Kidney (tissue), 13 donors: ENCODE measurements at regions not wholly inside any gene's neighbourhood (a gene's known extent, or its start where the extent isn't known, plus 50 kb on each side); places are given as distances from the start of the nearest gene placed in this dataset.
A peak's percentile ranks its signal among the peaks of the same experiment; 100 is the strongest.

Experiments
- DNase-seq, 5 donors: peaks; one replicate each; pipeline ENCODE4 v3.0.0-alpha.2; 2013 to 2020
- FAIRE-seq: peaks from 2 replicates; lab custom pipeline; 2012; peaks lifted over from hg19 to GRCh38; lab: Jason Lieb, UNC
- H3K27ac ChIP-seq, 2 donors: one replicate each; pipeline ENCODE4 v1.7.0; 2013; ENCODE audit warnings: low read depth in 2 of 2, low read length in 2 of 2, inconsistent platforms in 1 of 2
- H3K27me3 ChIP-seq: one replicate; pipeline ENCODE4 v1.7.1; 2013; ENCODE audit warnings: low read length, inconsistent platforms; ENCODE audit not compliant: control insufficient read depth, insufficient read depth
- H3K36me3 ChIP-seq, 3 donors: one replicate each; pipeline versions ENCODE4 v1.7.0 to v1.7.1; 2013; ENCODE audit warnings: low read length in 3 of 3, control low read depth in 1 of 3, inconsistent platforms in 1 of 3; ENCODE audit not compliant: insufficient read depth in 3 of 3, control insufficient read depth in 2 of 3
- H3K4me1 ChIP-seq, 3 donors: one replicate each; pipeline versions ENCODE4 v1.7.0 to v1.7.1; 2013; ENCODE audit warnings: low read length in 3 of 3, inconsistent platforms in 1 of 3, low read depth in 1 of 3; ENCODE audit not compliant: control insufficient read depth in 2 of 3, insufficient read depth in 2 of 3
- H3K4me3 ChIP-seq, 3 donors: one replicate each; pipeline versions ENCODE4 v1.7.0 to v1.8.1; 2013; ENCODE audit warnings: low read length in 3 of 3, control low read depth in 1 of 3, inconsistent platforms in 1 of 3
- H3K9ac ChIP-seq, 3 donors: one replicate each; pipeline versions ENCODE4 v1.7.0 to v1.7.1; 2013; ENCODE audit warnings: low read length in 3 of 3, control low read depth in 1 of 3, inconsistent platforms in 1 of 3
- H3K9me3 ChIP-seq, 3 donors: one replicate each; pipeline versions ENCODE4 v1.7.0 to v1.7.1; 2013; ENCODE audit warnings: low read length in 3 of 3, control low read depth in 1 of 3, inconsistent platforms in 1 of 3; ENCODE audit not compliant: control insufficient read depth in 2 of 3, insufficient read depth in 1 of 3
- intact Hi-C: fragments of 100-400 bp; cut with DNase I; formaldehyde crosslinking; loops from one replicate; pipeline ENCODE4 v1.11.1; 2022
- TF ChIP-seq, protein P1 (sequence below): IDR thresholded peaks from 3 replicates; pipeline ENCODE4 v1.5.1; 2012; ENCODE audit warnings: mild to moderate bottlenecking, moderate library complexity, borderline replicate concordance; ENCODE audit not compliant: insufficient read depth; ENCODE audit errors: extremely low read depth
- donor health status: control.
- donor health status: control.
- donor health status: control.
- donor health status: control.
- donor health status: control.
- donor health status: DM: yes; HTN: yes; CAD: no.
- donor health status: Normal renal cell carcinoma (clear cell type).

DNA sequence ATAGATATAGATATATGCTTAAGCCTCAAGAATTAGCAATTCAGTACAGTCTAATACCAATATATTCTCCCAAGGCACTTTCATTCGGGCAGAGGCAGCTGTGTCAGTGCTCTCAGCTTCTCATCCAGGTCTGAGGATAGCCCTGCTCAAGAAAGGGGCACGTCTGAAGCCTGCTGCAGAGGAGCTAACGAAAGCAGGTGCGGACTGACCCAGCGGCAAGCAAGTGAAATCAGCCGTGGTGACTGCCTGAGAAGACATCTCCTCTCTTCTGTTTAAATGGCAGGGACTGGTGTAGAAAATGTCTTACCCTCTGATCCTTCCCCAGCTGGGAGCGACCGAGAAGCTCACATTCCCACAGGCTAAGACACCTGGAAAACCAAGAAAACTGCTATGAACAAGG is 468.6 kb downstream of the BRD1 start:
- H3K36me3 ChIP-seq = no peaks in the 10 kb centered on the region
- TF ChIP-seq, protein P1, sequence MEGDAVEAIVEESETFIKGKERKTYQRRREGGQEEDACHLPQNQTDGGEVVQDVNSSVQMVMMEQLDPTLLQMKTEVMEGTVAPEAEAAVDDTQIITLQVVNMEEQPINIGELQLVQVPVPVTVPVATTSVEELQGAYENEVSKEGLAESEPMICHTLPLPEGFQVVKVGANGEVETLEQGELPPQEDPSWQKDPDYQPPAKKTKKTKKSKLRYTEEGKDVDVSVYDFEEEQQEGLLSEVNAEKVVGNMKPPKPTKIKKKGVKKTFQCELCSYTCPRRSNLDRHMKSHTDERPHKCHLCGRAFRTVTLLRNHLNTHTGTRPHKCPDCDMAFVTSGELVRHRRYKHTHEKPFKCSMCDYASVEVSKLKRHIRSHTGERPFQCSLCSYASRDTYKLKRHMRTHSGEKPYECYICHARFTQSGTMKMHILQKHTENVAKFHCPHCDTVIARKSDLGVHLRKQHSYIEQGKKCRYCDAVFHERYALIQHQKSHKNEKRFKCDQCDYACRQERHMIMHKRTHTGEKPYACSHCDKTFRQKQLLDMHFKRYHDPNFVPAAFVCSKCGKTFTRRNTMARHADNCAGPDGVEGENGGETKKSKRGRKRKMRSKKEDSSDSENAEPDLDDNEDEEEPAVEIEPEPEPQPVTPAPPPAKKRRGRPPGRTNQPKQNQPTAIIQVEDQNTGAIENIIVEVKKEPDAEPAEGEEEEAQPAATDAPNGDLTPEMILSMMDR = no peak
- H3K9ac ChIP-seq = no peak overlapping the region
- no peak overlapping the region for H3K4me3 ChIP-seq
- no peak for FAIRE-seq
- H3K27me3 ChIP-seq = no peaks in the 10 kb centered on the region
- H3K4me1 ChIP-seq = no peaks in the 10 kb centered on the region
- no peak overlapping the region for H3K27ac ChIP-seq
- no peaks in the 10 kb centered on the region for H3K9me3 ChIP-seq
- peak in 1 of 5 donors; percentile 22 for DNase-seq
- intact Hi-C loops = no loop called here

DNA sequence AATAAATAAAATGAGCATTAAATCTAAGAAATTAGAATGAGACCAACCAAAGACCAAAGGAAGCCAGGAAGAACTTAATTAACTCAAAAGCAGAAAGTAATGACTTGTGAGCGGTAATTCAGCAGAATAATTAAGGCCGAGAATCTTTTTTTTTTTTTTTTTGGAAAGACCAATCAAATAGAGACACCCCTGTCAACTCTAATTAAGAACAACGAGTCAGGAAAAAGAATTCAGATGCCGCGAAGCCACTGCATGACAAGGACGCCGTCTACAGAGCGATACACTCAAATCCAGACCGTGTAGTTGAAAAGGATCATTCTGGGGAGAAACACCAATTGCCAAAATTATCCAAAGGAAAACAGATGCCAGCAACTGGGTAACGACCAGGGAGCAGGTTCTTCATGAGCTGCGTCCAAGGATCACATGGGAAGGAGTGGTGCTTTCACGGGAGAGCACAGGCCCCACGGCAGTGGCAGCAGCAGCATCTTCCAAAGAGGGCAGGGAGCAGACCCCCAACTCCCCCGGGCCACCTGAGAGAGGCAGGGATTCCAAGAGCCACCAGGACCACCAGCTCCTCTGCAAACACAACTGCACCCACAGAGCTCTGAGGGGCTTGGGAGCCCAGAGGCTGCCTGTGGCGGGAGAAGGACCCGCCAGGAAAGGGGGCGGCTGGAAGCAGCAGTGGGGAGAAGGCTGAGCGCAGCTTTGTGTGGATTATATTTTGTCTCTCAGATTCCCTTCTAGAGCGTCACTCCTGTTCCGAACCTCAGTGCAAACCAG is 469.8 kb downstream of the BRD1 start:
- TF ChIP-seq, protein P1 = no peak
- DNase-seq (peak in 1 of 5 donors; percentile 48), FAIRE-seq (no peak)
- Histone ChIP-seq H3K9me3 (no peaks in the 10 kb centered on the region), H3K4me3 (no peak overlapping the region), H3K36me3 (no peaks in the 10 kb centered on the region), H3K9ac (no peak overlapping the region), H3K4me1 (no peaks in the 10 kb centered on the region), H3K27me3 (no peaks in the 10 kb centered on the region), H3K27ac (no peak overlapping the region)
- intact Hi-C loops = no loop called here

DNA sequence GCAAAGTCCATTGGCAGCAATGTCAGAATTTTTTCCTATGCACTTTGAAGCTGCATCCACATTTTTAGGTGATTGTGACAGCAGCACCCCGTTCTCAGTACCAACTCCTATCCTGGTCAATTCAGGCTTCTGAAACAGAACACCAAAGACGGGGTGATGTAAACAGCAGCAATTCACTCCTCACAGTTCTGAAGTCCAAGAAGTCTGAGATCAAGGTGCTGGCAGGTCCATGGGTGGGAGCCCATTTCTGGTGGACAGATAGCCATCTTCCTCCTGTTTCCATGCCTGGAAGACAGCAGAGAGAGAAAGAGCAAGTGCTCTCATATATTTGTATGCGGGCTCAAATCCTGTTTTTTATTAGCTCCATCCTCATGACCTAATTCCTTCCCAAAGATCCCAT is 471.2 kb downstream of the BRD1 start:
- intact Hi-C loops = no loop called here
- no peak for DNase-seq
- H3K36me3 ChIP-seq = no peaks in the 10 kb centered on the region
- TF ChIP-seq, protein P1 = no peak
- H3K9ac ChIP-seq = no peak overlapping the region
- H3K27ac ChIP-seq = no peak overlapping the region
- H3K9me3 ChIP-seq = no peaks in the 10 kb centered on the region
- no peak for FAIRE-seq
- no peaks in the 10 kb centered on the region for H3K27me3 ChIP-seq
- no peaks in the 10 kb centered on the region for H3K4me1 ChIP-seq
- H3K4me3 ChIP-seq = no peak overlapping the region
